HEK293T (cell line): ENCODE measurements at regions not wholly inside any gene's neighbourhood (a gene's known extent, or its start where the extent isn't known, plus 50 kb on each side); places are given as distances from the start of the nearest gene placed in this dataset.

Experiments used
- FOXA1 ChIP-seq: fragments of 450-650 bp; IDR thresholded peaks from 2 replicates; pipeline ENCODE4 v1.6.1; 2016; ENCODE audit warnings: mild to moderate bottlenecking
- FOXK2 ChIP-seq: fragments of 450-650 bp; IDR thresholded peaks from 2 replicates; pipeline ENCODE4 v1.6.1; 2016; ENCODE audit warnings: mild to moderate bottlenecking
- SP1 ChIP-seq: fragments of 450-650 bp; IDR thresholded peaks from 2 replicates; pipeline ENCODE4 v1.6.1; 2017
- ZNF384 ChIP-seq: fragments of 450-650 bp; IDR thresholded peaks from 2 replicates; pipeline ENCODE4 v1.6.1; 2016

DNA sequence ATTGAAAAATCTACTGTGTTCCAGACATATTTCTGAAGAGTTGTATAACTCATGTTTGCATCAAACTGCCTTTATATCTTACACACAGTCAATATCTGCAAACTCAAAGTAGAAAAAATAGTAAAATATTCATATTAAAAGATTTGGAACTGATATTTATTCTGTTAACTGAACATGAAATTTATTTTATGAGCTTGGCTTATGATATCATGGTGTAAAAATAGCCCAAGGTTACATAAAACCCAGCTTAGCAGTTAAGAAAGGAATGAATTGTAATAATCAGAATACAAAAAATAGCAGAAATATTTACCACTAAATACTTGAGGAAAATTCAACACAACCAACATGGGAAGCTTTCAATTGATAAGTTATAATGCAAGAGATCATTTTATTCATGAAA, 367.9 kb downstream of the FLRT2 start:
- TF ChIP-seq ZNF384: no peak
- no peak for TF ChIP-seq SP1
- no peak for TF ChIP-seq FOXA1
- TF ChIP-seq FOXK2: no peak
